Esophagus mucosa (tissue), 1 donor: ENCODE measurements at regions not wholly inside any gene's neighbourhood (a gene's known extent, or its start where the extent isn't known, plus 50 kb on each side); places are given as distances from the start of the nearest gene placed in this dataset.

Source experiments
- ATAC-seq: fragments of 200-7000 bp; cut with Tn5 transposase; one replicate; pipeline ENCODE4 v1.9.1; 2020
- donor health status: DM: yes; HTN: yes; CAD: no.

DNA sequence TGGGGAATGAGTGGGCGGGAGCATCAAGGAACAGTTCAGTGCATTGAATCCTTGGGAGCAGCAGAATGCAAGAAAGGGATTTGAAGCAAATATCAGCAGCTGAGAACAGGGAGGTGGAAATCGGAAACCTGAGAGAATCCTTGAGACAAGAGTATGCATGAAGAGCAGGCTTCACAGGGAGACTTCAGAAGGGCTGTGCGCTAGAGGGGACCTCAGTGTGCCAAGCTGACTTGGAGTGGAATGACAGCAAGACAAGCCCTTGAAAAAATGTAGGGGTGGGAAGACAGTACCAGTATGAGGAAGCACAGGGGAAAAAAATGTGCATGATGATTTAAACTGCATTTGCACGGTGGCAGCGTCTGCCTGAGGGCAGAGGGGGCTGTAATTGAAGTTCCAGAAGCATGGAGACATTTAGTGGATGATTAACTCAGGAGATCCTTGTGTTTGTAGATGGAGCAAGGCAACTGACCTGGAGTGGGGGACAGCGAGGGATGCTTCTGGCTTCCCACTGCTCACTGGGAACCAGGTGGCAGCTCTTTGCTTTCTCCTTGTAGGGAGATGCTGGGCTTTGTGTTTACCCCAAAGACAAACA lies 204.9 kb upstream of the PLET1 start:
- ATAC-seq, result no peak

DNA sequence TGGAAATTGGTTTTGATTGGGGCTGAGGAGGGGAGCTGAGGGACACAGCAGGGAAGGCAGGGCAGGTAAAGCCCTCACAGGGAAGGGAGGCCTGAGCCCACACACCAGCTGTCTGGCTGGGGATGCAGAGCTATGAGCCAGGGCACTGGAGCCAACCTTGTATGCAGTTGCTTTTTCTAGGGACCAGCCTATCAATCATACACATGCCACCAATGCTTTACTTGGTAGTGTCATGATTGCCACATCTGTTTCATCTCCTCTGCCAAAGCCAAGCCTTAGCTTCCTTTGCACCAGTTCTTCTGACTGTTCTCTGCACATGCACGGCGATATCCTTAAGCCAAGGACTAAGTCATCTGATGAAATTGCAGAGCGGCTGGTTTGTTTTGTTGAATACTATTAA lies 207.1 kb upstream of the PLET1 start:
- ATAC-seq, result no peak

DNA sequence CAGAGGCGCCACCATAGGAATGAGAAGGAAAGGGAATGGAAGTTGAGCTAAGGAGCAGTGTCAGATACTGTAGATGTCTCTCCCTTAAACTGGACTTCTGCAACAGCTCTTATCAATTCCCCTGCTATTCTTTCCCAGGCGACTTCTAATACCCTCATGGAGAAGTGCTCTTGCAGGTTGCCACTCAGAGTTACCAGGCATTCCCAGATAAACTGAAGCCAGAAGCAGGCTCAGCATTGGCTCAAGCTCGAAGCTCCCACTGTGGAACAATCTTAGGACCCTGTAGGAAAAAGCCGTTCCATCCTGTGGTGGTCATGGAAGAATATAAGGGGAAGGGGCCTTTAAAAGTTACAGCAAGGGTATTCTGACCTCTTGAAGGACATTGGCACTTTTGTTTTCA lies 208.7 kb upstream of the PLET1 start:
- ATAC-seq, result no peak

DNA sequence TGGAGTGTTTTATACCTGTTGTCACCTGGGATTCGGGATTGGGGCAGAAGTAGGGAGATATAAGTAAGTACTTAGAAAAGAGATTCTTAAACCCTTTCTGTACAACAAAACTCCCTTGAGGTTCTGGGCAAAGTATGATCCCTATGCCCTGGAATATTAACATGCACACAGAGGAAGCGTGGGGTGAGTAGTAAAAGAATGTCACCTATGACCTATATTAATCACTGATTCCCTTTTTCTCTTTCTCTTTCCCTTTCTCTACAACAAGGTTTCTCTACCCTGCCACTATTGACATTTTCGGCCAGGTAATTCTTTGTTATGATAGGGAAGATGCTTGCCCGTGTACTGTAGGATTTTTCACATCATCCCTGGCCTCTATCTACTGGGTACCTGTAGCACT lies 209.7 kb upstream of the PLET1 start:
- ATAC-seq, result no peak

DNA sequence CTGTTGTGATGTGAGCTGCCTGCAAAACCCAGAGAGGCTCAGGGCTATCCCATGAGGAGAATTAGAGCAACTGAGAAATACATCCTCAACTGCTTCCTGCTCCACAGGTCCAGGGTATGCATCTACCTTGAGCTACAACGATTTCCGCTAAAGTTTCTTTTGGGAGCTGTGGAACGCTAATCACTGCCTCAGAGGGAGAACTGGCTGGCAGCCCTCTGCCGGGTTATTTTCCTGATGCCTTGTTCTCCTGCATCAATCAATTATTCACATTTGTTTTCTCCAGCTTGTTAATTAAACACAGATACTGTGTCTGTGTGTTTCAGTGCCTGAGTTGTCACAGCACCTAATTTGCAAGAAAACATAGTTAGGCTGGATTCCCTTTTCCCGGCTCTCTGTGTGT lies 211.1 kb upstream of the PLET1 start:
- ATAC-seq, result no peak

DNA sequence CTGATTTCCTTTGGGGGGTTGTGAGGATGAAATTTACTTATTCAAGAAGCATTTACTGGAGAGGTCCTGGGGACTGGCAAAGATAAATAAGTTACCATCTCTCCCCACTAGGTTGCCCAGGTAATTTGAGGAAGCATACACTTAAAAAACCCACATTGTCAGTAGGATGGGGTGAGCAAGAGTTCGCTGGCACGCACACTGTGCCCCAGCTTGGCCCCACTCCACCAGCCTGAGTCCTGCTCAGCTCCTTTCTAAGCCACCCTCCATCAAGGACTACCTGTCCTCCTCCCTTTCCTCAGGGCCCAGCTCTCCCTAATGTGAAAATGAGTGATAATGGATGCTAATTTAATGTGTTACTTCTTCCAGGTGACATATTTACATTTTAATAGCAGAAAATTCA lies 216.5 kb upstream of the PLET1 start:
- no peak for ATAC-seq

DNA sequence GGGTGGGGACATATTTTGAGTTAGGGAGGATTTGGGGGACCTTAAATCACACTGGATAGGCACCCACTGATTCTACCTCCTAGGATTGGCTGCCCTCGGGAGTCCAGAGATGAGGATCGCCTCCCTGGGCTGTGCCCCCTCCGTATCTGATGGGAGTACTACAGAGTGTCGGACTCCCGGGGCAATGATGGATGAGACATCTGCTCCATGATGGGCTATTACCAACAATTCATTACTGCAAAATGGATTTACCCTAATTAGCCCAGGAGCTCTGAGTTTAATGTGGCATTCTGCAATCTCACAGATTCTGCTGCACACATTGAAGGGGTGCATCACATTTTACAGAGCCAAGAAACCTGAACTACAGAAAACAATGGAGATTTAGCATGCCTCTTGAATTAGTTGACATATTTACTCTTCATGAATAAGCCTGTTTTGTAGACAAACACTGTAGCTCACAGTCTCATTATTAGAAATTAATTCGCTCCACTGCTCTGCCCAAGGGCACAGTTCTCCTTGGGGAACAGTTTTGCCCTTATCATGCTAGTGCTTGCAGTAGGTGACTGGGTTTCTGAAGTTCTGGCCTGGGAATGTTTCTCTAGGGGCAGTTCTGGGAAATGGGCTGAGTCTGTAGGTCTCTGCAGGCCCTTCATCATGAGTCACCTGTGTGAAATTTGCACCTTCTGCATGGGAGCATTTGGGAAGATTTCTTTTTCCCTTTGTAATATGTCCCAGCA lies 217.1 kb upstream of the PLET1 start:
- ATAC-seq, result peak; percentile 60

DNA sequence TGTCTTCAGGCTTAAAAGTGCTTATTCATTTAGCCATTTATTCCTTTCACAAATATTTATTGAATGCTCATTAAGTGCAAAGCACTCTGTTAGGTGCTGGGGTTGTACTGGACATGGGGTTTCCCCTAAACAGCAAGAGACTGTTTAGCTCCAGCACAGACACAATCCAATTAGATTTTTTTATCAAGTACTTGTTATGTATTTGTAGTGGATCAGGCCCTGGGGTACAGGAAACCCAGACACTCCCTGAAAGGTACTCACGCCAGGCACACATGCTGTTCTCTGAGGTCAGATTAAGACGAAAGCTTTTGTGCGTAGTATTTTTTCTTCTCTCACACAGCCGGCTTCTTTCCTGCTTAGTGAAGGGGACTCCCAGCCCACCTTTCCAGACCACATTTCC lies 218.1 kb upstream of the PLET1 start:
- ATAC-seq, result peak; percentile 63

DNA sequence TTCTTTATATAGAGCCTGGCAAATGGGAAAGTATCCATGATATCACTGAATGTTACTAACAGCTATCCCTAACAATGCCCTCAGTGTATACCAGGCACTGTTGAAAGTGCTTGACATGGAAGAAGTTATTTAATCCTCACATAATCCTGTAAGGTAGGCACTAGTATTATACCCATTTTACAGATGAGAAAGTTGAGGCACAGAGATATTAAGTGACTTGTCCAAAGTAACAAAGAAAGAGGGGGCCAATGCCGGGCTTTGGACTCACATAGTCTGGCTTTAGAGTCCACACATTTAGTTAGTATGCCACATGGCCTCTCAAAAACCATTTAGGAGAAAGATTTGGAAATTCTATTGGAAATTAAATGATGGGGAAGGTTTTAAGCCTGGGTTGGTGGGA lies 220.8 kb upstream of the PLET1 start:
- no peak for ATAC-seq

DNA sequence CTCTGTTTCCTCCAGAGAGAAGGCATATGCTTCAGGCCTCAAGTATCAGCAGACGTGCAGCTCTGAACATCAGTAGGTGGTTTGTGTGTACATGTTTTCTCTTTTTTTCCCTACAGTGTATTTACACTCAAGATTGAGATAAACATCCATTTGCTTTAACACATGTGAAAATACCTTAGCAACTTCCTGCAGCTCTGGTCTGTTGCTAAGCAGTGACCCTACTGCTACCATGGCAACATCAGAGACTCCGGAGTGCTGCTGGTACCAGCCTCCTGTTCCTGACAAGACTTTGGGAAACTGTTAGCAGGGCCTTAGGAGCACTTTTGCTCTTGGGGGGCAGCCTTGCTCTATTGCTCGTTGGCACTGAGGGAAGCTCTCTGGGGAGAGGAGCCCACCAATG lies 221.2 kb upstream of the PLET1 start:
- ATAC-seq, result no peak

DNA sequence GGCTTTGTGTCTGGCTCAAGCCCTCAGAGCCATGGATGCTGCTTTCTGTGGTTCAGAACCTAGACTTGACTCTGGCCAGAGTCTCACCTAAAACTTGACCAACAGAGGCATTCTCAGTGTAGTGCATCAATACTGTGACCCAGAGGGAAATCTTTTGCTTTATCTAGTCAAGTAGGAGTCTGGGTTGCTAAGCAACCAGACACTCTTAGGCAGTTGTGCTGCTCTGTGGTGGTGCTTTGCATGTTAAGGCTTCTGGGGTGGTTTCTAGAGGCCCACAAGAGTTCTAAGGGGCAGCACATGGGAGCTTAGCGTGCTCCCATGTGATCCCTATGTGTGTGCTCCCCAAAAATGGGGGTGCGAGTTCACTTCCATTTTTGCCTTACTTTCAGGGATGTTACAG lies 224.6 kb upstream of the PLET1 start:
- ATAC-seq, result no peak

DNA sequence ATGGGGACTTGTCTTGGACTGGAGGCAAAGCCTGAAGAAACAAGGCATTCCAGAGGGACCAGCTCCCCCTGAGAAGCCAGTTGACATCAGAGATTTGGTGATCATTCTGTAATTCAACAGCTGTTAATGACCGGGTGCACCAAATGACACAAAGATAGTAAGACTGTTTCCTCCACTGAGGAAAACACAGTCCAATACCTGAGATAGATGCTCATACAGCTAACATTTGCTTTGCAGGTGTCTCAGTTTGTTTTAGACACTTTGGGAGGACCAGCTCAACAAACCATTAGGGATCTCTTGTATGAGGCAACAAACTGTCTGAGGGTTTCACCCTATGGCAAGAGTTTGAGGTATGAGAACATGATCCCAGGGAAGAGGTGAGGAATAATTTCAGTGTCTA lies 237.2 kb upstream of the PLET1 start:
- no peak for ATAC-seq

DNA sequence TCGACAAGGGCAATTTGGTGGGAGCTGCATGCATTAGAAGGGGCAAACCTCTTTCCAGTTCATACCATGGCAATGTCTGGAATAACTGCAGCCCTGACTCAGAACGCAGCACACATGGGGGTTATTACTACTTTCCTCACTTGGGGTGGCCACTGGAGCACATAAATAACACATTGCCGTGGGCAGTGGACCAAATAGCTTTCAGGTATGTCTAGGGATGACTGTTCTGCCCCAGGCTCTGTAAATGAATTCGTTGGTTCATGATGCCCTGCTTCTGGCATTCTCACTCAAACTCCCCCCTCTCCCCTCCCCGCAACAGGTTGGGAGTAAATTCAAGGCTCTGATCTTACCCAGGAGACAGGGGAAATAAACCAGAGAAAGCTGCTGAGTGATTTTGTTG lies 238.0 kb upstream of the PLET1 start:
- no peak for ATAC-seq

DNA sequence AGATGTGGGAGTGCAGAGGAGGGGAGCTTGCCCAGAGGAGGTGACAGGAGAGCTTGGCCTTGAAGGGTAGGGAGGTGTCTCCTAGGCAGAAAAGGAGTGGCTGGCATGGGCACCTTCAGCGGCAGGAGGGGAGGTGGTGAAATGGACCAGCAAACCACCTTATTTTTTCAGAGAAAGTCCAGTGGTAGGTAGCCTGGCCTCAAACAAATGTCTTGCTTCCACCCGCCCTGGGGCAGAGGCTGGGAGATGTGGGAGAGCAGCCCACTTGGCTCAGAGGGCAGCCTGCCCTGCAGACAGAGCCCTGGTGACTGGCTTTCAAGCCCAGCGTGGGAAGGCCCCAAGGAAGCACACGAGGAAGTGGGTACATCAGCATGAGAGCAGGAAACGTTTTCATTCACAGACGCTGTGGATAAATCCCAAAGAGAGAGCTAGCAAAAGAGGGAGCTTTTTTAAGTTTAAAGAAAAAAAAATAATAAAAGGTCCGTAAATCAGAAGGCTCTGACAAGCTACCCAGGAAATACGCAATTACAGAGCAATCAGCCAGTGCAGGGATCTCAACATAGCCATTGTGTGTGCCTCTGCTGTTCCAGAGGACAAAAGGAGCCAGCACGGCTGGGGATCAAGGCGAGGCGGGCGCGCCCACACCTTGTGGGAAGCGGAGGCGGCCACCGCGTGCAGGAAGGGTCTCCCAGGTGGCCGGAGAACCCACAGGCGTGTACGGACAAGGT lies 238.7 kb upstream of the PLET1 start:
- no peak for ATAC-seq

DNA sequence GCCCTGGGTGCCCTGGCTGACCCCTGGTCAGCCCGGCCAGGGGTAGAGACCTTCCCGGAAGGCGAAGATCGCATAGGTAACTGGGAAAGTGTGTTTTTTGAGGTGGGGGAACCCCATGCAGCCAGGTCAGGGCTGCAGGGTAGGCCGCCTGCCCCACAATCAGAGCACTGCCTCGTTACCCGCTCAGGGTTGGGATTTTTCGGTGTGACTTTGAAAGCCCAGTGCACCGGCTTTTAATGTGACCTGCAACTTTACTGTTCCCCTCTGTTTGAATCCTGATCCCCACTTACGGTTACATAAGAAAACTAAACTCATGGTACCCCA lies 239.2 kb upstream of the PLET1 start:
- ATAC-seq, result no peak

DNA sequence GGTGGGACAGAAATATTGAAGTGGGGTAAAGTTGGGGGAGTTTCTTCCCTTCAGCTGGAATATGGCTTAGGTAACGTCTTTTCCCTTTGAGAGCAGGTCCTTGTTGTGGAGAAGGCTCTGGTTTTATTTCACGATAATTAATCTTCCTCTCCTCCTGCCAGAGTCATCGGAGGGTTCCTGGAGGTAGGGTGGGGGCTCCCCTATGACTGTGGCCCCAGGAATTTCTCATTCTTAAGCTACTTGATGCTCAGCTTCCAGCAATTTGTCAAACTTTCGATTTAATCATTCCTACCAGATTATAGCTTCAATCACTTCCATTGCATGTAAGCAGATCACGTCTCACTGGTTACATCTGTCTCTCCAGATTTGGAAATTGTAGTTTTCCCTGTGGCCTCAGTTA lies 242.8 kb upstream of the PLET1 start:
- no peak for ATAC-seq

DNA sequence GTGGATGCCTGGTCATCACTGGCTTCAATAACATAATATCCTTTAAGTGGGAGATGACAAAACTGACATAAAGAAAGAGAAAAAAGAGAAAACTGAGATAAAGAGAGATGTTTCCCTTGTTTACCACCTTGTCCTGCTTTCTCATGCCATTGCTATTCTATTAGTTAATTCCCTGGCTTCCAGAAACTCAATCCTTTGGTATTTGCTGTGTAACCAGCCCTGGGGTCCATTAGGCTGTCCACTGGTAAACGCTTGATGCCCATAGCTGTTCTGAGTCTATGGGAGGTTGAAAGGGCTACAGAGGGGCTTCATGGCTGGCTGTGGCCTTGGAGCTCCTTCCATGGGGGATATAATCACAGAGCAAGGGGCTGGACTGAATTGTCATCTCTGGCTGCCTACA lies 243.4 kb upstream of the PLET1 start:
- no peak for ATAC-seq

DNA sequence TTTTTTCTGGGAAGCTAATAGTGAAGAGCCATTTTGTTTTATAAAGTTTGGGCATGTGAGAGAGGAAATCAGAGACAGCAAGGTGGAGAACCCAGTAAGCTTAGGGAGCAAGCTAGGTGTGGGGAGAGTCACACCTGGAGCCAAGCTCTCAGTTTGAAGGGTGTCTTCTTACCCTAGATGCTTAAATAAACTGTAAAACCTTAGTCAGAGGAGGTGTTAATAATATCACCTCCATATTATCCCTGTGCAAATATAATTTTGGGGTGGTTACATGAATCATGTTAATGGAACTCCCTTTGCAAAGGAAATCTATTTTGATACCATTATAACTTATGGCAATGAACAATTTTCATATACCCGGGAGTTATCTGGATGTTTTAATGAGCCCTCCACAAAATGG lies 246.2 kb upstream of the PLET1 start:
- ATAC-seq, result peak; percentile 78

DNA sequence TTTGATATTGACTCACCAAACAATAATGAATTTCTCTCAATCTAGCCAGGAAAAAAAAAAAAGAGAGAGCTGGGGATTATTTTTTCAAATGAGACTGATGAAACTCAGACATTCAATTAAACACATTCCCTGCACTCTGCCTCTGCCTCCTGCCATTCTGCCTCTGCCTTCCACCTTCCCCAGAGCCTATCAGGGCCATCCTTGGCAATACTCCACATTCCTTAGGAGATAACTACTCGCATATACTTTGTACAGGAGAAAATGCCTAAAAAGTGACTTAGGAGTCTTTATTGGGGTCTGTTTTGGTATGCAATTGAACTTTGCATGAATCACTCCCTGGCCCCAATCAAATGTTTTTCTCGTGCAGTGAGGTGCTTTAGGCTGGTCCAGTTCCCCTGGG lies 246.6 kb upstream of the PLET1 start:
- no peak for ATAC-seq

DNA sequence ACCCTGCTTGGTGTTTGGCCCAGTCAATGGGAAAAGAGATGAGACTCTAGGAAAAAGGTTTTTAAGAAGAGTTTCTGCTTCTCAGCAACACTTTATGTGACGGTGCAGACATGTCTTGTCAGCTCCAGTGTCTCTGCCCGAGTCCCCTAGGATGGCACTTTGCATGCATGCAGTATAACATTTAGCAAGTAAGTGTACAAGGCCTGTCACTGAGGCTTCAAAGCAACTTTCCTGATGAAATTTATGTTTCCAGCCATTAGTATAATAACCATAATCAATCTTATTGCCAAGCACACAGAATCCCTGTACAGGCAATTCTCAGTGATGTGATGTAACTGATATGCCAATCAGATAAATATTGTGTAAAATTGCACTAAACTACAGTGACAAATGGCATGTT lies 248.1 kb upstream of the PLET1 start:
- no peak for ATAC-seq

DNA sequence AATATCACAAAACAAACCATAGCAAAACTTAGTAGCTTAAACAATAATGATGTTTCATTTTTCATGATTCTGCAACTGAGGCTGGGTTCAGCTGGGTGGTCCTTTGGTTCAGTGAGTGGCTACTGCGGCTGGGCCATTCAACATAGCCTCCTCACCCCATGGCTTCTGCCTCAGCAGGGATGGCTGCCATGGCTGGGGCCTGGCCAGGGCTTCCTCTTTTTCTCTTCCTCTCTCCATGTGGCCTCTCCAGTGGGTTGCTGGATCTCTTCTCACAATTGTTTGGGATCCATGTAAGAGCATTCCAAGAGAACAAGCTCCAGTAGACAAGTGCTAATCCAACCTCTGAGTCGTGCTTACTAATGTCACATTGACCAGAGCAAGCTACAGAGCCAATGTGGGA lies 248.6 kb upstream of the PLET1 start:
- ATAC-seq, result no peak

DNA sequence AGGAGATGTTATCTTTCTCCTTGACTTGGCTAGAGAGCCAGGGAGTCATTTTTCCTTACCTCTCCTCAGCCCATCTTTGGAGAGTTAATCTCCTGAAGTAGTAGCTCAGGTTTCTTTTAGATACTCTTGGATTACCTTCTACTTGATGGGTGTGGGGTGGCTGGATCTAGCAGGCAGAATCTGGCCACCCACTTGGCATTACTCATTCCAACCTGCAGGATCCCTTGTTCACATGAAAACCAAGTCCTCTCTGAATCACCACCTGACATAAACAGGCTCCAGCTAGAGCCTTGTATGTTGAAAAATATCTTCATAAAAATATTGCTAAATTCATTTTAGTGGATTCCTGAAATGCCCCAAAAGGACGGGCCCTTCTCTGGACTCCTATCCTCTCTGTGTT lies 250.6 kb upstream of the PLET1 start:
- ATAC-seq, result peak; percentile 84

DNA sequence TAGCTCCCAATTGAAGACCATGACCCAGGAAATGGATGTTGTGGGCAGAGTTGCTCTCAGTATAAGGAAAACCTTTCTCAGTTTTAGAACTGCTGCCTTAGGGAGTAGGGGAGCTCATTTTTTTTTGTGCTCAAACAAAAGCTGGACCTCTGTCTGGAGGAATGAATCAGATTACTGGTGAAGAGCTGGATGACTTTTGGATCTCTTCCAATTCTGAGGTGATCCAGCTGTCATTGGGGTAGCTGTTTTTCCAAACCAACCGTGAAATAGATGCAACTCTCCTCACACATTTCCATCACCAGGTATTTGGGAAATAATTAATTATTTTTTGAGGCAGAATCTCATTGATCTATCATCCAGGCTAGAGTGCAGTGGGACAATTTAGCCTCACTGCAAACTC lies 251.3 kb upstream of the PLET1 start:
- ATAC-seq, result no peak

DNA sequence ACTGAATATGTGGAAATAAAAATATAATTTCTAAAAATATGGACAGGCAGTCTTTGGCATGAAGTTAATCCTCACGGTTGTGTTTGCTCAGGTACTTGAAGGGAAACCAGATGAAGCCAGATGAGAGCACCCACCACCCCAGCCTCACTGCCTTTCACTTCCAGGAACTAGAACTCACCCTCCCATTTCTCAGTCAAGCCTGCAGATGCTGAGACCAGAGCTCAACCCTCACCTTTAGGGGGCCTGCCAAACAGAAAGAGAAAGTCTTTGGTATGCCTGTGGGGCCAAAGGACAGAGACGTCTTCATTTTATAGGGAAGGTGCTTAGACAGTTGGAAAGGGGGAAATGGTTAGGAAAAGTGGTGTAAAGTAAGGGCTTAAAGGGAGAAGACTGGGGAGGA lies 252.8 kb upstream of the PLET1 start:
- ATAC-seq, result no peak
